ENCODE measurements at regions not wholly inside any gene's neighbourhood (a gene's known extent, or its start where the extent isn't known, plus 50 kb on each side); places are given as distances from the start of the nearest gene placed in this dataset.

- POLR2A ChIA-PET = no interaction called here
- no peak for DNase-seq (ENCODE audit: low spot score)
- Mint-ChIP-seq H3K27ac (no peak overlapping the region), H3K4me1 (no peaks in the 10 kb centered on the region), H3K9me3 (peaks cover 72% of the 10 kb centered on the region), H3K36me3 (peaks cover 41% of the 10 kb centered on the region), H3K27me3 (ENCODE audit: low read depth) (peaks cover 3% of the 10 kb centered on the region; the same call in 1 of the 2 replicates), H3K4me3 (no peak overlapping the region)
- no peak for TF ChIP-seq SMAD3 (CRISPR knock-in tag; IDR thresholded peaks at IDR 0.05; ENCODE audit: borderline replicate concordance)
- TF ChIP-seq ZSCAN18 (CRISPR knock-in tag; IDR thresholded peaks at IDR 0.05) = no peak
- no peak for TF ChIP-seq IRF1 (CRISPR knock-in tag; IDR thresholded peaks at IDR 0.05)
- CTCF ChIA-PET = no interaction called here
- ATAC-seq = no peak
These were observed 806.2 kb upstream of the RAG2 start for GRCh38 chr11:37404231-37404630.

GRCh38 chr11:37402663-37403062 lies 804.6 kb upstream of the RAG2 start:
- no peak for ATAC-seq
- Mint-ChIP-seq H3K9me3 (peaks cover 75% of the 10 kb centered on the region), H3K36me3 (peaks cover 49% of the 10 kb centered on the region), H3K27ac (no peak overlapping the region), H3K4me1 (no peaks in the 10 kb centered on the region), H3K4me3 (no peak overlapping the region), H3K27me3 (ENCODE audit: low read depth) (peaks cover 3% of the 10 kb centered on the region; the same call in 1 of the 2 replicates)
- ChIA-PET POLR2A (no interaction called here), CTCF (no interaction called here)
- DNase-seq (ENCODE audit: low spot score) = no peak
- TF ChIP-seq ETV6 (CRISPR knock-in tag; IDR thresholded peaks at IDR 0.05) (no peak), ZNF425 (CRISPR knock-in tag; conservative IDR thresholded peaks at IDR 0.05) (no peak), USF2 (CRISPR knock-in tag; IDR thresholded peaks at IDR 0.05) (no peak), SP1 (CRISPR knock-in tag; conservative IDR thresholded peaks at IDR 0.05) (no peak), E2F4 (CRISPR knock-in tag; IDR thresholded peaks at IDR 0.05; ENCODE audit: borderline replicate concordance, low read depth) (no peak), ZSCAN18 (CRISPR knock-in tag; IDR thresholded peaks at IDR 0.05) (no peak), ARID4B (CRISPR knock-in tag; IDR thresholded peaks at IDR 0.05; ENCODE audit: borderline replicate concordance) (no peak), ZNF281 (CRISPR knock-in tag; IDR thresholded peaks at IDR 0.05) (no peak), FOXP4 (CRISPR knock-in tag; IDR thresholded peaks at IDR 0.05) (no peak), NFATC4 (CRISPR knock-in tag; IDR thresholded peaks at IDR 0.05) (no peak), SMAD3 (CRISPR knock-in tag; IDR thresholded peaks at IDR 0.05; ENCODE audit: borderline replicate concordance) (no peak), GRHL2 (CRISPR knock-in tag; IDR thresholded peaks at IDR 0.05; ENCODE audit: insufficient replicate concordance, severe bottlenecking) (no peak), GABPB1 (CRISPR knock-in tag; IDR thresholded peaks at IDR 0.05) (no peak)

All from WTC11 (cell line).